DOHH2 (cell line): ENCODE measurements at regions not wholly inside any gene's neighbourhood (a gene's known extent, or its start where the extent isn't known, plus 50 kb on each side); places are given as distances from the start of the nearest gene placed in this dataset.

Experiments used
- H3F3A ChIP-seq: fragments of 200-600 bp; sonication (generic), shearing (Covaris generic); 2 replicates; pipeline ENCODE4 v1.6.0; 2016; ENCODE audit warnings: antibody characterized with exemption, mild to moderate bottlenecking; ENCODE audit not compliant: control insufficient read depth, insufficient read depth
- H3K27ac ChIP-seq: fragments of 200-600 bp; sonication (generic); 2 replicates; pipeline ENCODE4 v1.5.1; 2014; ENCODE audit warnings: low read depth, mild to moderate bottlenecking, low read length, moderate library complexity
- H3K27me3 ChIP-seq: fragments of 200-600 bp; sonication (generic); 2 replicates; pipeline ENCODE4 v1.6.1; 2014; ENCODE audit warnings: mild to moderate bottlenecking, low read length, mixed read lengths; ENCODE audit not compliant: control insufficient read depth
- H3K36me3 ChIP-seq: fragments of 200-600 bp; sonication (generic); 2 replicates; pipeline ENCODE4 v1.6.1; 2014; ENCODE audit warnings: mild to moderate bottlenecking, low read length, moderate library complexity, mixed read lengths; ENCODE audit not compliant: control insufficient read depth
- H3K4me1 ChIP-seq: fragments of 200-600 bp; sonication (generic); 2 replicates; pipeline ENCODE4 v1.6.1; 2014; ENCODE audit warnings: mild to moderate bottlenecking, low read length, mixed read lengths; ENCODE audit not compliant: control insufficient read depth
- H3K4me2 ChIP-seq: fragments of 200-600 bp; sonication (generic); 2 replicates; pipeline ENCODE4 v1.6.0; 2014; ENCODE audit warnings: mild to moderate bottlenecking, low read length, moderate library complexity
- H3K4me3 ChIP-seq: fragments of 200-600 bp; sonication (generic); 2 replicates; pipeline ENCODE4 v1.5.1; 2014; ENCODE audit warnings: mild to moderate bottlenecking, low read length, mixed read lengths
- H3K79me2 ChIP-seq: fragments of 200-600 bp; sonication (generic); 2 replicates; pipeline ENCODE4 v1.6.1; 2014; ENCODE audit warnings: mild to moderate bottlenecking, low read length, mixed read lengths; ENCODE audit not compliant: control insufficient read depth
- H3K9me2 ChIP-seq: fragments of 200-600 bp; sonication (generic); replicated peaks from 2 replicates; pipeline ENCODE4 v1.6.1; 2014; ENCODE audit warnings: mild to moderate bottlenecking, low read length, mixed read lengths; ENCODE audit not compliant: control insufficient read depth
- H3K9me3 ChIP-seq: fragments of 200-600 bp; sonication (generic); 2 replicates; pipeline ENCODE4 v1.6.1; 2014; ENCODE audit warnings: antibody characterized with exemption, low read length, mixed read lengths; ENCODE audit not compliant: control insufficient read depth, insufficient read depth
- H4K20me1 ChIP-seq: fragments of 200-600 bp; sonication (generic); 2 replicates; pipeline ENCODE4 v1.6.0; 2014; ENCODE audit warnings: low read depth, mild to moderate bottlenecking, antibody characterized with exemption, low read length, moderate library complexity; ENCODE audit not compliant: control insufficient read depth, insufficient read depth
- EZH2phosphoT487 ChIP-seq: fragments of 200-600 bp; sonication (generic); IDR thresholded peaks from 2 replicates; pipeline ENCODE4 v1.6.1; 2017; ENCODE audit warnings: borderline replicate concordance, mild to moderate bottlenecking, antibody characterized with exemption, low read length, moderate library complexity, mixed read lengths
- TF ChIP-seq, protein P1 (sequence below): fragments of 200-600 bp; sonication (generic); IDR thresholded peaks from one replicate; pipeline ENCODE4 v1.5.1; 2014; ENCODE audit warnings: antibody characterized with exemption, mild to moderate bottlenecking, low read depth, low read length; ENCODE audit not compliant: poor library complexity, severe bottlenecking

DNA sequence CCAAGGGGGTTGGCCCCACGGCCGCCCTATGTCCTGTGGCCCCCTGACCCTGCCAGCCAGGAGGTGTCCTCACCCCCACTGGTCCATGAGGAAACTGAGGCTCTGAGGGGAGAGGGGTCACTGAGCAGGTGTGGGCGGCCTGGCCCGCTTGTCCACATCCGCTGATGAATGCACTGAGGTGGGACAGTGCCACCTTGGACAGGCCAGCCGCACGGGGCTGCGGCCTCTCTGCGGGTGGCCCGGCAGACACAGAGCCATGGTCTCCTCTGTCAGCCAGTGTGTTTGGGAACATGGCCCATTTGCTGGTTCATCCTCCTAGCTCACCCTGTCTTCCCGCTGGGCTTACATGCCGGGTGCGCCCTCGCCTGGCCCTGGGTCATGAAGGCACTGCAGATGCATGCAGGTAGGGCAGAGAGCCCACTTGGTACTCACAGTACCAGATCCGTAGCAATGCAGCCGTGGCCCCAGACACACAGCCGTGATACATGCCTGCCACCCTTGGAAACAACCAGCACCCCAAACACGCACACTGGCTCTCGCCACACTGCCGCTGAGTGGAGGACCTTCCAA, 93.9 kb downstream of the ENGASE start:
- H3K36me3 ChIP-seq = no peaks in the 10 kb centered on the region
- H4K20me1 ChIP-seq = no peaks in the 10 kb centered on the region
- H3K9me2 ChIP-seq = no peaks in the 10 kb centered on the region
- H3K4me3 ChIP-seq = no peak overlapping the region
- H3K79me2 ChIP-seq = no peaks in the 10 kb centered on the region
- no peaks in the 10 kb centered on the region for H3K4me1 ChIP-seq
- H3K27me3 ChIP-seq = no peaks in the 10 kb centered on the region
- no peak overlapping the region for H3K4me2 ChIP-seq
- no peak overlapping the region for H3K27ac ChIP-seq
- no peaks in the 10 kb centered on the region for H3K9me3 ChIP-seq
- H3F3A ChIP-seq = no peaks in the 10 kb centered on the region
- TF ChIP-seq EZH2phosphoT487 = no peak
- TF ChIP-seq, protein P1, sequence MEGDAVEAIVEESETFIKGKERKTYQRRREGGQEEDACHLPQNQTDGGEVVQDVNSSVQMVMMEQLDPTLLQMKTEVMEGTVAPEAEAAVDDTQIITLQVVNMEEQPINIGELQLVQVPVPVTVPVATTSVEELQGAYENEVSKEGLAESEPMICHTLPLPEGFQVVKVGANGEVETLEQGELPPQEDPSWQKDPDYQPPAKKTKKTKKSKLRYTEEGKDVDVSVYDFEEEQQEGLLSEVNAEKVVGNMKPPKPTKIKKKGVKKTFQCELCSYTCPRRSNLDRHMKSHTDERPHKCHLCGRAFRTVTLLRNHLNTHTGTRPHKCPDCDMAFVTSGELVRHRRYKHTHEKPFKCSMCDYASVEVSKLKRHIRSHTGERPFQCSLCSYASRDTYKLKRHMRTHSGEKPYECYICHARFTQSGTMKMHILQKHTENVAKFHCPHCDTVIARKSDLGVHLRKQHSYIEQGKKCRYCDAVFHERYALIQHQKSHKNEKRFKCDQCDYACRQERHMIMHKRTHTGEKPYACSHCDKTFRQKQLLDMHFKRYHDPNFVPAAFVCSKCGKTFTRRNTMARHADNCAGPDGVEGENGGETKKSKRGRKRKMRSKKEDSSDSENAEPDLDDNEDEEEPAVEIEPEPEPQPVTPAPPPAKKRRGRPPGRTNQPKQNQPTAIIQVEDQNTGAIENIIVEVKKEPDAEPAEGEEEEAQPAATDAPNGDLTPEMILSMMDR = no peak

DNA sequence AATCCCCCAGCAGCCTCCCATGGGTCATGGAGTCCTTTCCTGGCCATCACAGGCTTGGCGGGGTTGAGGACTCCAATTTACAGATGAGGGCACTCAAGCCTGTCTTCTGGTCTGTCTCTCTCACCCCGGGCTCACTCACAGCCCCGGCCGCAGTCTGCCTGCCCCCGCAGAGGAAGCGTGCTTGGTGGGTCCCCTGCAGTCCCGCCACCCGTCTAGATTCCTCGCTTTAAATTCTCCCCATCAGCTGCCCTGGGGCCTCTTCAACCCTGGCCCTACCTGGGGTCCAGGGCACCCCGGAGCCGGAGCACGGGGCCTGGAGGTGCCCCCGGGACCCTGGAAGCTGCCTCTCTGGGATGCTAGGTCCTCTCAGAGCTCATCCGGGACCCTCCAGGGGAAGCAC, 92.9 kb downstream of the ENGASE start:
- Histone ChIP-seq H3K27ac (no peak overlapping the region), H3K9me2 (no peaks in the 10 kb centered on the region), H3K27me3 (no peaks in the 10 kb centered on the region), H4K20me1 (no peaks in the 10 kb centered on the region), H3K4me2 (no peak overlapping the region), H3K79me2 (no peaks in the 10 kb centered on the region), H3K4me1 (no peaks in the 10 kb centered on the region), H3F3A (no peaks in the 10 kb centered on the region), H3K36me3 (no peaks in the 10 kb centered on the region), H3K4me3 (no peak overlapping the region), H3K9me3 (no peaks in the 10 kb centered on the region)
- no peak for TF ChIP-seq EZH2phosphoT487
- TF ChIP-seq, protein P1 = no peak

DNA sequence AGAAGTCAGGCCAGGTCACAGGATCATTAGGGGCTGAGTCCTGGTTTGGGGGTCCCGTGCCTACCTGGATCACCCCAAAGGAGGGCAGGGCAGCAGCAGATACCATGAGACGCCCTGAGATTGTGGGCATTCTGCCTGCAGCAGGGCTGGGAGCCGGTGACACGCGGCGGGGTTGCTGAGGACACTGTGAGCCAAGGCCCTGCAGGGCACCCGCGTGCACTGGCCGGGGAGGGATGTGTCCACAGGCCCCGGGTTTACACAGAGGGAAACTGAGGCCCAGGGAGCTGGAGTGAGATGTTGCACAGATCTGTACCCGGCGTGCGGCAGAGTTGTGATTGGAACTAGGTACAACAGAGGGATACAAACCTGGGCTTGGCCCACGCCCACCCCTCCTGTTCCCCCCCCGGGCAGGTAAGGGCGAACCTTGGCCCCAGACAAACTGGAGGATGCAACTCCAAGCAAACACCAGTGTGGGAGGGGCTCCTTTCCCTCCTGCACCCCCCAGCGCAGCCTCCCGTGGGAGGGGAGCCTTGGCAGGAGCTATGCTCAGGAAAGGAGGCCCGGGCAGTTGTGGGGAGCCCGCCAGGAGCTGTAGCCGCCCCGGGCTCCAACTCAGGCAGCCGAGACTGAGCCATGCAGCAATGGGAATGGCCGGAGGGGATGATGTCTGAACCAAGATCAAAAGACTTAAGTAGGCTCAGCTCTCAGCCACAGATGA, 91.3 kb downstream of the ENGASE start:
- no peaks in the 10 kb centered on the region for H3K27me3 ChIP-seq
- TF ChIP-seq EZH2phosphoT487 = no peak
- H4K20me1 ChIP-seq = no peaks in the 10 kb centered on the region
- no peak overlapping the region for H3K4me2 ChIP-seq
- no peaks in the 10 kb centered on the region for H3K9me2 ChIP-seq
- H3K4me1 ChIP-seq = peaks cover 9% of the 10 kb centered on the region
- H3K4me3 ChIP-seq = no peak overlapping the region
- H3K27ac ChIP-seq = no peak overlapping the region
- H3F3A ChIP-seq = no peaks in the 10 kb centered on the region
- H3K36me3 ChIP-seq = no peaks in the 10 kb centered on the region
- no peaks in the 10 kb centered on the region for H3K79me2 ChIP-seq
- no peaks in the 10 kb centered on the region for H3K9me3 ChIP-seq
